ENCODE measurements at regions not wholly inside any gene's neighbourhood (a gene's known extent, or its start where the extent isn't known, plus 50 kb on each side); places are given as distances from the start of the nearest gene placed in this dataset.

DNA sequence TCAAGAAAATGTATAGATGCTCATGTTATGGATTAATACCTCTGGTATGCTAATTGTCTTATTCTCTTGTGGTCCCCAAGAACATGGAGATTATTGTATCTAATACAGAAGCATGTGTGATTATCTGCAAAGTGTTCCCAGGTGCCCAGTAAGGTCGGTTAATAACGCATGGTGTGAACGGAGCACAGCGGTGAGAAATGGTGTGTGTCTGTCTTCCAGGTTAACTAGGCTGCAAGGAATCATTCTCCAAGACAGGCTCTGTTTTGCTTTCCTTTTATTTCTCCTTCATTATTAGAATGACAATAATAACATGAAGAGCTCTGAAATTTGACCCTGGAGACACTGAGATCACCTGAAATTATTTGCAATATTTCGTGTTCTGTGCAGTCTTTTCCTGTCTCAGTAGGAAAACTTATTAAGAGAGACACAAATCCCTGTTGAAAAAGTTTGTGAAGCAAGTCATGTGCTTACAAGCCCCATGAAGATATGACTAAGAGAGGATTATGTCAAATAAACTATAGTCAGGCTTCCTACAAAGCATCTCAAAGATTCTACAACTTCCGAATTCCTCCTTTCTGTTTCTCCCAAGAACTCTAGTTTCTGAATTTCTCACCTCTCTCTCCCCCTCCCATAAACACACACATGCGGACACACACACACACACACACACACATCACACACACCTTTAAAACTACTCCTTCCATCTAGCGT lies 230.9 kb downstream of the HS3ST1 start (continued):
- no peak for TF ChIP-seq ELK1 (IDR thresholded peaks at IDR 0.05; ENCODE audit: low read depth, low read length)
- no peak for TF ChIP-seq HOXA7 (CRISPR knock-in tag; IDR thresholded peaks at IDR 0.05)

GRCh38 chr4:11196927-11197522 lies 231.7 kb downstream of the HS3ST1 start:
- WGBS (ENCODE audit: missing lambda C conversion rate): 7% methylated on average over 4 of the region's 4 CpGs
- no peak overlapping the region for H3K4me2 ChIP-seq
- no peak overlapping the region for H3K4me3 ChIP-seq
- H3K4me1 ChIP-seq: no peaks in the 10 kb centered on the region
- DNase-seq (ENCODE audit: low read depth in 1 of 2, low spot score in 1 of 2): no peak
- no peaks in the 10 kb centered on the region for H3K9me3 ChIP-seq
- TF ChIP-seq HOXA7 (CRISPR knock-in tag; IDR thresholded peaks at IDR 0.05) (no peak), MAFK (IDR thresholded peaks at IDR 0.05; ENCODE audit: partially characterized antibody) (no peak), HEYL (CRISPR knock-in tag; IDR thresholded peaks at IDR 0.05) (no peak), RARB (CRISPR knock-in tag; IDR thresholded peaks at IDR 0.05) (no peak), EHF (CRISPR knock-in tag; IDR thresholded peaks at IDR 0.05) (no peak), ZC3H11A (IDR thresholded peaks at IDR 0.05) (no peak), FOSB (CRISPR knock-in tag; IDR thresholded peaks at IDR 0.05) (no peak), JUNB (IDR thresholded peaks at IDR 0.05) (no peak)
- FAIRE-seq: no peak
- ChIA-PET CTCF (no interaction called here), POLR2A (no interaction called here)
- H3K27ac ChIP-seq: no peak overlapping the region
- no peak for ATAC-seq

- FAIRE-seq: no peak
Observed at GRCh38 chr4:11194431-11194830, 234.3 kb downstream of the HS3ST1 start.

GRCh38 chr4:11189756-11190155 lies 238.9 kb downstream of the HS3ST1 start:
- Histone ChIP-seq H3K4me3 (no peak overlapping the region), H3K4me1 (no peaks in the 10 kb centered on the region), H3K9me3 (no peaks in the 10 kb centered on the region), H3K4me2 (no peak overlapping the region), H3K27ac (no peak overlapping the region)
- ChIA-PET POLR2A (no interaction called here), CTCF (no interaction called here)
- DNase-seq (ENCODE audit: low read depth in 1 of 2, low spot score in 1 of 2) (no peak), FAIRE-seq (no peak), ATAC-seq (no peak)
- WGBS (ENCODE audit: missing lambda C conversion rate): 4% methylated on average over 2 of the region's 2 CpGs
- TF ChIP-seq HOXA7 (CRISPR knock-in tag; IDR thresholded peaks at IDR 0.05): no peak
- TF ChIP-seq GATA3 (IDR thresholded peaks at IDR 0.05; ENCODE audit: borderline replicate concordance): no peak
- TF ChIP-seq FOSB (CRISPR knock-in tag; IDR thresholded peaks at IDR 0.05): no peak
- TF ChIP-seq, protein P1, sequence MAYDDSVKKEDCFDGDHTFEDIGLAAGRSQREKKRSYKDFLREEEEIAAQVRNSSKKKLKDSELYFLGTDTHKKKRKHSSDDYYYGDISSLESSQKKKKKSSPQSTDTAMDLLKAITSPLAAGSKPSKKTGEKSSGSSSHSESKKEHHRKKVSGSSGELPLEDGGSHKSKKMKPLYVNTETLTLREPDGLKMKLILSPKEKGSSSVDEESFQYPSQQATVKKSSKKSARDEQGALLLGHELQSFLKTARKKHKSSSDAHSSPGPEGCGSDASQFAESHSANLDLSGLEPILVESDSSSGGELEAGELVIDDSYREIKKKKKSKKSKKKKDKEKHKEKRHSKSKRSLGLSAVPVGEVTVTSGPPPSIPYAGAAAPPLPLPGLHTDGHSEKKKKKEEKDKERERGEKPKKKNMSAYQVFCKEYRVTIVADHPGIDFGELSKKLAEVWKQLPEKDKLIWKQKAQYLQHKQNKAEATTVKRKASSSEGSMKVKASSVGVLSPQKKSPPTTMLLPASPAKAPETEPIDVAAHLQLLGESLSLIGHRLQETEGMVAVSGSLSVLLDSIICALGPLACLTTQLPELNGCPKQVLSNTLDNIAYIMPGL (CRISPR knock-in tag; IDR thresholded peaks at IDR 0.05; ENCODE audit: borderline replicate concordance): no peak
- TF ChIP-seq, protein P2, sequence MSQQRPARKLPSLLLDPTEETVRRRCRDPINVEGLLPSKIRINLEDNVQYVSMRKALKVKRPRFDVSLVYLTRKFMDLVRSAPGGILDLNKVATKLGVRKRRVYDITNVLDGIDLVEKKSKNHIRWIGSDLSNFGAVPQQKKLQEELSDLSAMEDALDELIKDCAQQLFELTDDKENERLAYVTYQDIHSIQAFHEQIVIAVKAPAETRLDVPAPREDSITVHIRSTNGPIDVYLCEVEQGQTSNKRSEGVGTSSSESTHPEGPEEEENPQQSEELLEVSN (IDR thresholded peaks at IDR 0.05; ENCODE audit: borderline replicate concordance, low read depth): no peak

More at GRCh38 chr4:11194431-11194830, 234.3 kb downstream of the HS3ST1 start:
- 0% methylated on average over 3 of the region's 3 CpGs for WGBS (ENCODE audit: missing lambda C conversion rate)
- Histone ChIP-seq H3K4me1 (no peaks in the 10 kb centered on the region), H3K9me3 (no peaks in the 10 kb centered on the region), H3K4me2 (no peak overlapping the region), H3K27ac (no peak overlapping the region), H3K4me3 (no peak overlapping the region)
- no peak for TF ChIP-seq MAZ (IDR thresholded peaks at IDR 0.05; ENCODE audit: borderline replicate concordance, low read depth, low read length)
- TF ChIP-seq CHD2 (IDR thresholded peaks at IDR 0.05; ENCODE audit: low read length, partially characterized antibody): no peak
- TF ChIP-seq NFE2L2 (conservative IDR thresholded peaks at IDR 0.05; ENCODE audit: low read length): no peak
- no peak for TF ChIP-seq ZFP36 (IDR thresholded peaks at IDR 0.05; ENCODE audit: borderline replicate concordance, partially characterized antibody)
- TF ChIP-seq NR3C1 (IDR thresholded peaks at IDR 0.05): no peak
- no peak for TF ChIP-seq ZNF302 (CRISPR knock-in tag; IDR thresholded peaks at IDR 0.05)
- TF ChIP-seq, protein P3, sequence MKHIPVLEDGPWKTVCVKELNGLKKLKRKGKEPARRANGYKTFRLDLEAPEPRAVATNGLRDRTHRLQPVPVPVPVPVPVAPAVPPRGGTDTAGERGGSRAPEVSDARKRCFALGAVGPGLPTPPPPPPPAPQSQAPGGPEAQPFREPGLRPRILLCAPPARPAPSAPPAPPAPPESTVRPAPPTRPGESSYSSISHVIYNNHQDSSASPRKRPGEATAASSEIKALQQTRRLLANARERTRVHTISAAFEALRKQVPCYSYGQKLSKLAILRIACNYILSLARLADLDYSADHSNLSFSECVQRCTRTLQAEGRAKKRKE (CRISPR knock-in tag; IDR thresholded peaks at IDR 0.05; ENCODE audit: low read depth): no peak
- TF ChIP-seq HEYL (CRISPR knock-in tag; IDR thresholded peaks at IDR 0.05): no peak
- TF ChIP-seq CEBPB (IDR thresholded peaks at IDR 0.05): no peak
- TF ChIP-seq BHLHE40 (IDR thresholded peaks at IDR 0.05; ENCODE audit: low read depth, low read length): no peak
- POLR2A ChIA-PET: no interaction called here
- CTCF ChIA-PET: interaction anchor here (1.0 kb wide), 1 partner anchor 9 kb away, joined by 3 read pairs; no protein-coding TSS in a partner anchor
- ATAC-seq: no peak
- no peak for DNase-seq (ENCODE audit: low read depth in 1 of 2, low spot score in 1 of 2)

Measured in A549 (cell line).